ENCODE measurements at regions not wholly inside any gene's neighbourhood (a gene's known extent, or its start where the extent isn't known, plus 50 kb on each side); places are given as distances from the start of the nearest gene placed in this dataset.
"Not testable (repeated sequence)": the region's sequence is repeated elsewhere in the genome, so short reads cannot be mapped to it uniquely, and the experiment has no call there.

GRCh38 chr14:21780429-21781084, 106.9 kb upstream of the OR4E1 start:
- TF ChIP-seq CTCF (conservative IDR thresholded peaks at IDR 0.05) (no peak), ZFX (IDR thresholded peaks at IDR 0.05) (no peak)
- no peak overlapping the region for H3K27ac ChIP-seq

GRCh38 chr14:21771671-21772070, 98.1 kb upstream of the OR4E1 start:
- TF ChIP-seq CTCF (conservative IDR thresholded peaks at IDR 0.05) (no peak), ZFX (IDR thresholded peaks at IDR 0.05) (no peak)
- H3K27ac ChIP-seq: peak overlapping the region; percentile 16; the same call in 1 of the 2 replicates

GRCh38 chr14:21768875-21769257, 95.2 kb upstream of the OR4E1 start:
- no peak overlapping the region for H3K27ac ChIP-seq
- TF ChIP-seq CTCF (conservative IDR thresholded peaks at IDR 0.05): no peak
- TF ChIP-seq ZFX (IDR thresholded peaks at IDR 0.05): no peak

GRCh38 chr14:21768116-21768874, 94.7 kb upstream of the OR4E1 start:
- H3K27ac ChIP-seq: no peak overlapping the region
- TF ChIP-seq CTCF (conservative IDR thresholded peaks at IDR 0.05) (peak; percentile 83), ZFX (IDR thresholded peaks at IDR 0.05) (no peak)

- not testable (repeated sequence) for H3K27ac ChIP-seq
These were observed 86.7 kb upstream of the OR4E1 start for GRCh38 chr14:21760360-21760759.

- H3K27ac ChIP-seq: no peak overlapping the region
- TF ChIP-seq CTCF (conservative IDR thresholded peaks at IDR 0.05): no peak
These were observed 75.8 kb upstream of the OR4E1 start for GRCh38 chr14:21749306-21749868.

- no peak overlapping the region for H3K27ac ChIP-seq
- peak; percentile 88 for TF ChIP-seq CTCF (conservative IDR thresholded peaks at IDR 0.05)
- TF ChIP-seq ZFX (IDR thresholded peaks at IDR 0.05): no peak
These were observed 75.3 kb upstream of the OR4E1 start for GRCh38 chr14:21748869-21749303.

Data from C4-2B (cell line).